ENCODE measurements at regions not wholly inside any gene's neighbourhood (a gene's known extent, or its start where the extent isn't known, plus 50 kb on each side); places are given as distances from the start of the nearest gene placed in this dataset.
"Not testable (repeated sequence)": the region's sequence is repeated elsewhere in the genome, so short reads cannot be mapped to it uniquely, and the experiment has no call there.

DNA sequence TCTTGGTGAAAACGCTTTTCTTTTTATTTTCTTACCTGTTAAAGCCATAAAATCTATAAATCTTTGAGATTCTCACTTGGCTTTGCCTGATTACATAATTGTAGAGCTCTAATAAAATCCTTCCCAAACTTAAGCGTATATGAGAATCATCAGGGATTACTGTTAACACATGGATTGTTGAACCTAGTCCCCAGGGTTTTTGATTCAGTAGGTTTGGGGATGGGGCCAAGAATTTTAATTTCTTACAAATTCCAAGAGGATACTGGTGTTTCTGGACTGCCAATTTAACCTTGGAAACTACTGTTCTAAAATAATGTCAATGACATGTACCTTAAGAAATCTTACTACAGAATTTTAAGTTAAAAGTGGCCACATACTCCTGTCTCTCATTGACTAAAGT, 694.2 kb downstream of the BRINP3 start:
- Histone ChIP-seq H3K4me3 (no peak overlapping the region), H3K27ac (no peak overlapping the region), H3K4me1 (replicated peaks in 1 of 2) (peaks cover 0 to 9% of the 10 kb centered on the region in 2 donors)
- no peak for ATAC-seq (replicated peaks in 6 of 8)
- 0 to 100% (median 90%) methylated on average over 1 to 2 of the region's 2 CpGs for WGBS, 10 experiments
- in situ Hi-C loops (cut with MboI; ENCODE audit: low pct_unique_long_range_greater_than_20kb in 2 of 9, low sequenced_read_pairs in 9 of 9, unreplicated experiment in 9 of 9), result no loop called here

DNA sequence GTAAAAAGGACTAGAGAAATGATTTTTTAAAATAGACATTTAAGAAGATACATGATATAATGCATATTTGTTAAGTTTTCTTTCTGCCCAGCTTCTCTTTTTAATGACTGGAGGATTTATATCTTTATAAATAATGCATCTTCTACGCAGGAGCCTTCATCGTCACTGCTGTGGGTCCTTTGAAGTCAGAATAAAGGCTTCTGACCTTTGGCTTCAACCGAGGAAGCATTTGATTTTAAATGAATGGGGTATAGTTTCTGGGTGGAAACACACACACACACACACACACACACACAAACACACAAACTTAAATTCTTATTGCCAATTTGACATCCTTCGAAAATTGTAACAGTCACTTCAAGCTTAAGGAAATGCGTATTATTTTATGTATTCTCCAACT, 690.9 kb downstream of the BRINP3 start:
- no peak overlapping the region for H3K27ac ChIP-seq
- H3K4me3 ChIP-seq, result no peak overlapping the region
- 0 to 61% (median 13%) methylated on average over 1 to 5 of the region's 5 CpGs for WGBS, 10 experiments
- peaks cover 0 to 9% of the 10 kb centered on the region in 2 donors for H3K4me1 ChIP-seq (replicated peaks in 1 of 2)
- peak in 1 of 8 experiments; percentile 41 for ATAC-seq (replicated peaks in 6 of 8)
- in situ Hi-C loops (cut with MboI; ENCODE audit: low pct_unique_long_range_greater_than_20kb in 2 of 9, low sequenced_read_pairs in 9 of 9, unreplicated experiment in 9 of 9), result no loop called here

GRCh38 chr1:189787201-189787600, 690.5 kb downstream of the BRINP3 start:
- H3K4me3 ChIP-seq, result peak overlapping the region in 1 of 5 donors; percentile 3
- in situ Hi-C loops (cut with MboI; ENCODE audit: low pct_unique_long_range_greater_than_20kb in 2 of 9, low sequenced_read_pairs in 9 of 9, unreplicated experiment in 9 of 9), result no loop called here

DNA sequence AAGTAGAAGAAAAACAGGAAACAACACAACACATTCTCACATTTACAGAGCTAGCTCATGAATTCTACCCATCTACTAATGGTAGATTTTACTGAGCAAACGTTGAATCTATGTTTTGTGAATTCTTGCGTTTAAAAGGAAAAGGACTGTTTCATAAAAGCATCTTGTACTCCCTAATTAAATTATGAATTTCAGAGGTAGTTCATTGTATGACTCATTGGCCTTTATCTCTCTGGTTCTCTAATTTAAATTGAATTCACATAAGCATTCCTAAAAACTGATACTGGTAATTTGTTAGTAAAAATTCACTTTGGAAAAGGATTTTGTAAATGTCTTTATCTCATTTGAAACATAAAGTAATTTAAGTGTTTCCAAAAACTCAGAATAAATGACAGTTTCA, 687.3 kb downstream of the BRINP3 start:
- WGBS, 10 experiments, result 0 to 100% (median 82%) methylated on average over 1 to 2 of the region's 2 CpGs
- H3K27ac ChIP-seq, result no peak overlapping the region
- in situ Hi-C loops (cut with MboI; ENCODE audit: low pct_unique_long_range_greater_than_20kb in 2 of 9, low sequenced_read_pairs in 9 of 9, unreplicated experiment in 9 of 9), result no loop called here

More at GRCh38 chr1:189787201-189787600, 690.5 kb downstream of the BRINP3 start:
- 9 to 45% (median 21%) methylated on average over 2 to 9 of the region's 9 CpGs for WGBS, 10 experiments
- no peak overlapping the region for H3K27ac ChIP-seq
- peaks cover 0 to 9% of the 10 kb centered on the region in 2 donors for H3K4me1 ChIP-seq (replicated peaks in 1 of 2)
- peak in 5 of 8 experiments; percentile 68 to 77 (median 73) for ATAC-seq (replicated peaks in 6 of 8)

DNA sequence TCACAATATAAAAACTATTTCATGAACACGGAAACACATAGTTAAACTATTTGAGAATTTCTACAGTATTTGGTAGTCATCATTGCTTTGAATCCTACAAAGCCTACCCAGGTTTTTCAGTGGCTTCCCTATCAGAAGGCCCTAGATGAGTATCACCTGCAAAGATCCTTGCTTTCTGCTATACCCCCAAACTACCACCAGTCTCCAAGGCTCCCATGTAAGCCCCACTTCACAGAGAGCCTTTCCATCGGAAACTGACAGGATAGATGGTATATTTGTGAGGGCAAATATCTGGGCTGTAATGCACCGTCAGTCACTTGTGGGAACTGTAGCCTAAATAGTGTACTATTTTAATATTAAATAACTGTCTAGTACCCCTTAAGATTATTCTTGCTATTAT, 674.3 kb downstream of the BRINP3 start:
- no peak overlapping the region for H3K27ac ChIP-seq
- no peak for ATAC-seq (replicated peaks in 6 of 8)
- in situ Hi-C loops (cut with MboI; ENCODE audit: low pct_unique_long_range_greater_than_20kb in 2 of 9, low sequenced_read_pairs in 9 of 9, unreplicated experiment in 9 of 9), result no loop called here
- 0 to 57% (median 43%) methylated on average over 1 to 3 of the region's 3 CpGs; no CpG with 5 or more reads in 1 of the 10 experiments for WGBS, 10 experiments
- H3K4me3 ChIP-seq, result no peak overlapping the region
- H3K4me1 ChIP-seq (replicated peaks in 1 of 2), result no peaks in the 10 kb centered on the region

More for the DNA sequence above, 687.3 kb downstream of the BRINP3 start:
- no peak for ATAC-seq (replicated peaks in 6 of 8)
- Histone ChIP-seq H3K4me3 (no peak overlapping the region), H3K4me1 (replicated peaks in 1 of 2) (peaks cover 0 to 9% of the 10 kb centered on the region in 2 donors)

DNA sequence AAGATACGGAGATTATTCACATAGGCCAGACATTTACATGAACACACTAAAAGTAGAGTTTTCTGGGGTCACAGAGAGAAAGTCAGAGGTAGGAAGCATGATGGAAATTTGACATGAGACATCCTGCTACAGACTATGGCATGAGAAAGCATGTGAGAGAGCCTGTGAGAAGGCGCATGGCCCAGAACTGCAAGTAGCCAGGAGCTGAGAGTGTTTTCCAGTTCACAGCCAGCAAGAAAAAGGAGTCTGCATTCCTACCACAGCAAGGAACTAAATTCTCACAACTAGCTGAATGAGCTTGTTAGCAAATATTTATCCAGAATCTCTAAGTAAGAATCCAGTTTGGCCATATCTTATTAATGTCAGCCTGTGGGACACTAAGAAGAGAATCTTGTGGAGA, 673.3 kb downstream of the BRINP3 start:
- in situ Hi-C loops (cut with MboI; ENCODE audit: low pct_unique_long_range_greater_than_20kb in 2 of 9, low sequenced_read_pairs in 9 of 9, unreplicated experiment in 9 of 9), result no loop called here
- no peak overlapping the region for H3K4me3 ChIP-seq
- no peak overlapping the region for H3K27ac ChIP-seq
- ATAC-seq (replicated peaks in 6 of 8), result peak in 1 of 8 experiments; percentile 61
- 0 to 100% (median 95%) methylated on average over 1 to 2 of the region's 2 CpGs; no CpG with 5 or more reads in 1 of the 10 experiments for WGBS, 10 experiments
- H3K4me1 ChIP-seq (replicated peaks in 1 of 2), result no peaks in the 10 kb centered on the region

DNA sequence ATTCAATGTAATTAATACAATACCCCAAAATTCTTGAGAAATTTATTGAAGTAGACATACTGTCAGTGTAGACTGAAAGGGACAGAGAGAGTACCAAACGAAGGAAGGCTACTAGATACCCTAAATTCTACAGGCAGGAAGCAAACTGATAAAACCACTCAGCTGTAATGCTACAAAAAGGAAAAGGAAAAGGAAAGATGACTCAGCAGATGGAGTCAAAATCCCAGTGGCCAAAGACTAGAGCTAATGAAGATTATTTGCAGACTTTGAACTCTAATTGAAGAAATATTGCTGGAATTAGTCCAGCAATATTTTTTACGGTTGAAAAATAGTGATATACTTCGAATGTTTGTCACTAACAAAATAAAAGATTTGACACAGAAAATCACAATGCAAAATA, 671.9 kb downstream of the BRINP3 start:
- ATAC-seq (replicated peaks in 6 of 8), result no peak
- in situ Hi-C loops (cut with MboI; ENCODE audit: low pct_unique_long_range_greater_than_20kb in 2 of 9, low sequenced_read_pairs in 9 of 9, unreplicated experiment in 9 of 9), result no loop called here
- Histone ChIP-seq H3K4me3 (no peak overlapping the region), H3K4me1 (replicated peaks in 1 of 2) (no peaks in the 10 kb centered on the region), H3K27ac (no peak overlapping the region)
- WGBS, 10 experiments, result 0 to 96% (median 68%) methylated on average over 2 to 3 of the region's 3 CpGs

- ATAC-seq (replicated peaks in 6 of 8); H3K4me3 ChIP-seq; H3K4me1 ChIP-seq (replicated peaks in 1 of 2); H3K27ac ChIP-seq; in situ Hi-C loops (cut with MboI; ENCODE audit: low pct_unique_long_range_greater_than_20kb in 2 of 9, low sequenced_read_pairs in 9 of 9, unreplicated experiment in 9 of 9): not testable (repeated sequence)
- WGBS, 10 experiments, result 62 to 100% (median 88%) methylated on average over 2 to 10 of the region's 10 CpGs
Measured at GRCh38 chr1:189810639-189811038, 667.0 kb downstream of the BRINP3 start.

DNA sequence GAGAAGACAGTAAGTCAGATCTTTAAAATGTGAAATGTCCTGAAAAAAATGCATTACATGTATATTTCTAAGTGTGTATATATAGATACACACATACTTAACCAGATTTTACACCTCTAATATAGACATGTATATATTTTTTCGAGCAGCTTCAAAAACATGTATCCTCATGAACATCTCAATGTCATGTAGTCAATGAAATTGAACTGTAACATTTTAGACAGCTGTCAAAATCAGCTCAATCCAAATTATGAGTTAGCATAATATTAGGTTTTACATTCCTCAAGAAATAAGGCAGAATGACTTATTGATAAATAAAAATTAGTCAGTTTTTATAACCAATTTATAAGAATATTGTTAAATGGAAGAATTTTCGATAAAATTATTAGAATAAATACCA, 665.7 kb downstream of the BRINP3 start:
- no peak for ATAC-seq (replicated peaks in 6 of 8)
- Histone ChIP-seq H3K27ac (no peak overlapping the region), H3K4me1 (replicated peaks in 1 of 2) (no peaks in the 10 kb centered on the region), H3K4me3 (no peak overlapping the region)
- 0 to 90% (median 81%) methylated on average over 1 to 2 of the region's 2 CpGs; no CpG with 5 or more reads in 1 of the 10 experiments for WGBS, 10 experiments
- in situ Hi-C loops (cut with MboI; ENCODE audit: low pct_unique_long_range_greater_than_20kb in 2 of 9, low sequenced_read_pairs in 9 of 9, unreplicated experiment in 9 of 9), result no loop called here

GRCh38 chr1:189816558-189816957, 661.1 kb downstream of the BRINP3 start:
- ATAC-seq (replicated peaks in 6 of 8), result no peak
- Histone ChIP-seq H3K27ac (no peak overlapping the region), H3K4me3 (no peak overlapping the region), H3K4me1 (replicated peaks in 1 of 2) (no peaks in the 10 kb centered on the region)
- WGBS, 10 experiments, result 20 to 100% (median 54%) methylated on average over 1 of the region's 1 CpG; no CpG with 5 or more reads in 3 of the 10 experiments
- in situ Hi-C loops (cut with MboI; ENCODE audit: low pct_unique_long_range_greater_than_20kb in 2 of 9, low sequenced_read_pairs in 9 of 9, unreplicated experiment in 9 of 9), result no loop called here

DNA sequence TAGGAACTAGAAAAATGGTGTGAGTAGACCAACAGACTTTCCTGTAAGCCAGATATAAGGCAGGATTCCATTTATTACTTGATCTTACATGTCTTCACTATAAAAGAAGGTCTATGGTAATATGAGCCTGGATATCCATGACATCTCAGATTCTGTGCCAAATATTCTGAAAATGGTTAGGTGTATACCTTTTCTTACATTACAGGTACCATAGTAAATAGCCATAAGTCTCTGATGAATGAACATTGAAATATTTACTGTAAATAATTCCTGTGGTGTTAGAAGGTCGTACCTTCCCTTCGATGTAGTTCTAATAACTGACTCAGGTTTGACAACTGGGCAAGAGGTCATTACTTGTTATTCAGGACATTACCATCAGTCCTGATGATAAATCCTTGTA, 657.9 kb downstream of the BRINP3 start:
- no peak for ATAC-seq (replicated peaks in 6 of 8)
- Histone ChIP-seq H3K4me3 (no peak overlapping the region), H3K4me1 (replicated peaks in 1 of 2) (no peaks in the 10 kb centered on the region), H3K27ac (no peak overlapping the region)
- in situ Hi-C loops (cut with MboI; ENCODE audit: low pct_unique_long_range_greater_than_20kb in 2 of 9, low sequenced_read_pairs in 9 of 9, unreplicated experiment in 9 of 9), result no loop called here
- WGBS, 10 experiments, result 0 to 75% (median 37%) methylated on average over 1 to 2 of the region's 2 CpGs; no CpG with 5 or more reads in 2 of the 10 experiments

- ATAC-seq (replicated peaks in 6 of 8), result no peak
- H3K4me3 ChIP-seq, result no peak overlapping the region
- in situ Hi-C loops (cut with MboI; ENCODE audit: low pct_unique_long_range_greater_than_20kb in 2 of 9, low sequenced_read_pairs in 9 of 9, unreplicated experiment in 9 of 9), result no loop called here
- no peaks in the 10 kb centered on the region for H3K4me1 ChIP-seq (replicated peaks in 1 of 2)
- 0 to 8% (median 0%) methylated on average over 1 of the region's 1 CpG; no CpG with 5 or more reads in 1 of the 10 experiments for whole genome bisulfite sequencing, 10 experiments
- no peak overlapping the region for H3K27ac ChIP-seq
Measured at GRCh38 chr1:189821833-189822232, 655.8 kb downstream of the BRINP3 start.

GRCh38 chr1:189834813-189835212, 642.9 kb downstream of the BRINP3 start:
- ATAC-seq (replicated peaks in 6 of 8), result peak in 3 of 8 experiments; percentile 40 to 94 (median 89)
- peaks cover 0 to 8% of the 10 kb centered on the region in 2 donors for H3K4me1 ChIP-seq (replicated peaks in 1 of 2)
- H3K27ac ChIP-seq, result no peak overlapping the region
- 0 to 80% (median 69%) methylated on average over 2 to 4 of the region's 4 CpGs for WGBS, 10 experiments
- H3K4me3 ChIP-seq, result no peak overlapping the region
- in situ Hi-C loops (cut with MboI; ENCODE audit: low pct_unique_long_range_greater_than_20kb in 2 of 9, low sequenced_read_pairs in 9 of 9, unreplicated experiment in 9 of 9), result no loop called here

GRCh38 chr1:189847613-189848012, 630.1 kb downstream of the BRINP3 start:
- WGBS, 10 experiments, result 49 to 100% (median 89%) methylated on average over 1 to 2 of the region's 2 CpGs
- peak in 1 of 8 experiments; percentile 44 for ATAC-seq (replicated peaks in 6 of 8)
- H3K4me3 ChIP-seq, result no peak overlapping the region
- H3K4me1 ChIP-seq (replicated peaks in 1 of 2), result no peaks in the 10 kb centered on the region
- no peak overlapping the region for H3K27ac ChIP-seq
- in situ Hi-C loops (cut with MboI; ENCODE audit: low pct_unique_long_range_greater_than_20kb in 2 of 9, low sequenced_read_pairs in 9 of 9, unreplicated experiment in 9 of 9), result no loop called here

All from motor neuron (in vitro differentiated cells).